ENCODE measurements at regions not wholly inside any gene's neighbourhood (a gene's known extent, or its start where the extent isn't known, plus 50 kb on each side); places are given as distances from the start of the nearest gene placed in this dataset.

DNA sequence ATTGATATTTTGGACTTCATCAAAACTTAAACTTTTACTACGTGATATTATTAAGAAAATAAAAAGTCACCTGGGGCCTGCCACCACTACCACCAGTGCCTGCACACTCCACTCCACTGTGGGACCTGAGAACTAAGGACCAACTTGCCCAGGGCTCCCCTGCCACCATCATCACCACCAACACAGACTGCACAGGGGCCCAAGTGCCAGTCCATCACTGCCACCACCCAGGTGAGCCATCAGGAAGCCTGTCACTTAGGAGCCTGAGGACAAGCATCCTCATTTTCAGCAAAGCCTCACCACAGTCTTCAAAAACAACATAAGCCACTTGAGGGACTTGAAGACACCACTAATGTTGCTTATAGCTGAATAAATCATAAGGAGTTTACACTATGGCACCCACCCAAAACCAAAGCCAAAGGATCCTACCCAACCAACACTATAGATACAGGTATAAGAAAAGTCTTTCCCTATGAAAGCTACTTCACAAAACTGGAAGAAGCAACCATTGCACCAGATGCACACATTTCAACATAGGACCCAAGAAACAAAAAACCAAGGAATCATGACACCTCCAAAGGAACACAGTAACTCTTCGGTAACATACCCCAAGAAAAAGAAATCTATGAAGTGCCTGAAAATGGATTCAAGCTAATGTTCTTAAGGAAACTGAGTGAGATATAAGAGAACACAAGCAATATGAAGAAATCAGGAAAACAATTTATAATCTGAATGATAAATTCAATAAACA, 73.6 kb upstream of the GNAZ start:
- TF ChIP-seq, protein P1, sequence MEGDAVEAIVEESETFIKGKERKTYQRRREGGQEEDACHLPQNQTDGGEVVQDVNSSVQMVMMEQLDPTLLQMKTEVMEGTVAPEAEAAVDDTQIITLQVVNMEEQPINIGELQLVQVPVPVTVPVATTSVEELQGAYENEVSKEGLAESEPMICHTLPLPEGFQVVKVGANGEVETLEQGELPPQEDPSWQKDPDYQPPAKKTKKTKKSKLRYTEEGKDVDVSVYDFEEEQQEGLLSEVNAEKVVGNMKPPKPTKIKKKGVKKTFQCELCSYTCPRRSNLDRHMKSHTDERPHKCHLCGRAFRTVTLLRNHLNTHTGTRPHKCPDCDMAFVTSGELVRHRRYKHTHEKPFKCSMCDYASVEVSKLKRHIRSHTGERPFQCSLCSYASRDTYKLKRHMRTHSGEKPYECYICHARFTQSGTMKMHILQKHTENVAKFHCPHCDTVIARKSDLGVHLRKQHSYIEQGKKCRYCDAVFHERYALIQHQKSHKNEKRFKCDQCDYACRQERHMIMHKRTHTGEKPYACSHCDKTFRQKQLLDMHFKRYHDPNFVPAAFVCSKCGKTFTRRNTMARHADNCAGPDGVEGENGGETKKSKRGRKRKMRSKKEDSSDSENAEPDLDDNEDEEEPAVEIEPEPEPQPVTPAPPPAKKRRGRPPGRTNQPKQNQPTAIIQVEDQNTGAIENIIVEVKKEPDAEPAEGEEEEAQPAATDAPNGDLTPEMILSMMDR (conservative IDR thresholded peaks at IDR 0.05) = no peak
- TF ChIP-seq ZFX (IDR thresholded peaks at IDR 0.05) = no peak

Data from C4-2B (cell line).